H9 (cell line): ENCODE measurements at regions not wholly inside any gene's neighbourhood (a gene's known extent, or its start where the extent isn't known, plus 50 kb on each side); places are given as distances from the start of the nearest gene placed in this dataset.

ENCODE experiments used
- DNase-seq: peaks from one replicate; pipeline ENCODE4 v3.0.0-alpha.2; 2017
- H2AFZ ChIP-seq: one replicate; pipeline ENCODE4 v1.6.1; 2013; ENCODE audit warnings: mild to moderate bottlenecking, low read length, control low read depth, moderate library complexity
- H2AK5ac ChIP-seq: 2 replicates; pipeline ENCODE4 v1.6.1; 2013; ENCODE audit warnings: low read length, control low read depth, mixed read lengths; ENCODE audit not compliant: insufficient read length
- H2BK120ac ChIP-seq: one replicate; pipeline ENCODE4 v1.6.1; 2013; ENCODE audit warnings: low read depth, mild to moderate bottlenecking, low read length, control low read depth, inconsistent platforms; ENCODE audit not compliant: poor library complexity, severe bottlenecking
- H2BK12ac ChIP-seq: 2 replicates; pipeline ENCODE4 v1.6.1; 2013; ENCODE audit warnings: low read length, control low read depth, mixed read lengths, low read depth; ENCODE audit not compliant: insufficient read length
- H2BK15ac ChIP-seq: 2 replicates; pipeline ENCODE4 v1.6.1; 2013; ENCODE audit warnings: low read depth, low read length, control low read depth
- H2BK20ac ChIP-seq: one replicate; pipeline ENCODE4 v1.6.1; 2013; ENCODE audit warnings: low read depth, mild to moderate bottlenecking, low read length, control low read depth, inconsistent platforms; ENCODE audit not compliant: poor library complexity, severe bottlenecking
- H2BK5ac ChIP-seq: 2 replicates; pipeline ENCODE4 v1.6.1; 2013; ENCODE audit warnings: low read length, control low read depth, mixed read lengths; ENCODE audit not compliant: insufficient read length
- H3K14ac ChIP-seq: 2 replicates; pipeline ENCODE4 v1.6.1; 2013; ENCODE audit warnings: low read length, control low read depth; ENCODE audit not compliant: insufficient read depth
- H3K18ac ChIP-seq: 2 replicates; pipeline ENCODE4 v1.6.1; 2013; ENCODE audit warnings: low read depth, mild to moderate bottlenecking, mixed read lengths, low read length, control low read depth; ENCODE audit not compliant: insufficient read length
- H3K23ac ChIP-seq: 2 replicates; pipeline ENCODE4 v1.6.1; 2013; ENCODE audit warnings: low read length, control low read depth, mixed read lengths, low read depth; ENCODE audit not compliant: insufficient read length
- H3K23me2 ChIP-seq: 2 replicates; pipeline ENCODE4 v1.6.1; 2013; ENCODE audit warnings: low read depth, mild to moderate bottlenecking, mixed read lengths, low read length, control low read depth; ENCODE audit not compliant: insufficient read length, poor library complexity, severe bottlenecking
- H3K27ac ChIP-seq: 2 replicates; pipeline ENCODE4 v1.5.1; 2013; ENCODE audit warnings: low read length, control low read depth, mixed read lengths, low read depth; ENCODE audit not compliant: insufficient read length
- H3K27me3 ChIP-seq: 2 replicates; pipeline ENCODE4 v1.6.1; 2013; ENCODE audit warnings: low read length, control low read depth, inconsistent platforms; ENCODE audit not compliant: insufficient read depth
- H3K4ac ChIP-seq: 2 replicates; pipeline ENCODE4 v1.6.1; 2013; ENCODE audit warnings: low read depth, mild to moderate bottlenecking, control low read depth, inconsistent platforms, low read length, moderate library complexity
- H3K4me1 ChIP-seq: 2 replicates; pipeline ENCODE4 v1.6.1; 2013; ENCODE audit warnings: low read length, control low read depth, inconsistent platforms; ENCODE audit not compliant: insufficient read depth
- H3K4me2 ChIP-seq: 2 replicates; pipeline ENCODE4 v1.6.1; 2013; ENCODE audit warnings: low read length, control low read depth, mixed read lengths; ENCODE audit not compliant: insufficient read length, insufficient read depth
- H3K56ac ChIP-seq: 2 replicates; pipeline ENCODE4 v1.6.1; 2013; ENCODE audit warnings: low read depth, mild to moderate bottlenecking, mixed read lengths, low read length, control low read depth; ENCODE audit not compliant: insufficient read length
- H3K79me1 ChIP-seq: 2 replicates; pipeline ENCODE4 v1.6.1; 2013; ENCODE audit warnings: low read depth, mild to moderate bottlenecking, moderate library complexity, low read length, control low read depth, inconsistent platforms; ENCODE audit not compliant: insufficient read depth, poor library complexity, severe bottlenecking
- H3K79me2 ChIP-seq: 2 replicates; pipeline ENCODE4 v1.6.1; 2013; ENCODE audit warnings: low read length, control low read depth, inconsistent platforms; ENCODE audit not compliant: insufficient read depth
- H3K9ac ChIP-seq: 2 replicates; pipeline ENCODE4 v1.6.1; 2013; ENCODE audit warnings: low read length, control low read depth, mixed read lengths; ENCODE audit not compliant: insufficient read length; ENCODE audit errors: extremely low read depth
- H3K9me3 ChIP-seq: one replicate; pipeline ENCODE4 v1.6.1; 2013; ENCODE audit warnings: low read depth, low read length, inconsistent platforms; ENCODE audit not compliant: control insufficient read depth
- H3T11ph ChIP-seq: one replicate; pipeline ENCODE4 v1.6.1; 2013; ENCODE audit warnings: mild to moderate bottlenecking, low read length, control low read depth, inconsistent platforms
- H4K20me1 ChIP-seq: one replicate; pipeline ENCODE4 v1.6.1; 2013; ENCODE audit not compliant: control insufficient read depth, insufficient read length, insufficient read depth
- H4K5ac ChIP-seq: 2 replicates; pipeline ENCODE4 v1.6.1; 2013; ENCODE audit warnings: low read depth, mild to moderate bottlenecking, mixed read lengths, low read length, control low read depth; ENCODE audit not compliant: insufficient read length
- H4K8ac ChIP-seq: replicated peaks from 2 replicates; pipeline ENCODE4 v1.6.1; 2013; ENCODE audit warnings: low read length, control low read depth, mixed read lengths, low read depth; ENCODE audit not compliant: insufficient read length
- H4K91ac ChIP-seq: 2 replicates; pipeline ENCODE4 v1.6.1; 2013; ENCODE audit warnings: low read depth, mild to moderate bottlenecking, moderate library complexity, mixed read lengths, low read length, control low read depth; ENCODE audit not compliant: insufficient read length
- H3K27ac Mint-ChIP-seq, 3 experiments: 2 replicates in 2 of 3; 3 replicates in 1 of 3; pipeline ENCODE4 v1.8.0; 2020 to 2021; ENCODE audit warnings: mixed read lengths in 3 of 3, mild to moderate bottlenecking in 1 of 3, moderate library complexity in 1 of 3
- H3K27me3 Mint-ChIP-seq: 2 replicates; pipeline ENCODE4 v1.8.0; 2021; ENCODE audit warnings: low read depth, mild to moderate bottlenecking, moderate library complexity, mixed read lengths
- H3K36me3 Mint-ChIP-seq, 3 experiments: 2 replicates in 2 of 3; 3 replicates in 1 of 3; pipeline ENCODE4 v1.8.0; 2020 to 2021; ENCODE audit warnings: low read depth in 3 of 3, mixed read lengths in 3 of 3; ENCODE audit not compliant: insufficient read depth in 1 of 3
- H3K4me1 Mint-ChIP-seq, 2 experiments: 2 replicates each; pipeline ENCODE4 v1.8.0; 2020; ENCODE audit warnings: mixed read lengths in 2 of 2
- H3K4me3 Mint-ChIP-seq, 2 experiments: 2 replicates in 1 of 2; 3 replicates in 1 of 2; pipeline ENCODE4 v1.8.0; 2020 to 2021; ENCODE audit warnings: mild to moderate bottlenecking in 2 of 2, mixed read lengths in 2 of 2, moderate library complexity in 1 of 2
- H3K9me3 Mint-ChIP-seq, 2 experiments: 2 replicates in 1 of 2; 3 replicates in 1 of 2; pipeline ENCODE4 v1.8.0; 2020; ENCODE audit warnings: mild to moderate bottlenecking in 2 of 2, mixed read lengths in 2 of 2, moderate library complexity in 1 of 2
- CTCF ChIP-seq: fragments of 200-600 bp; sonication (generic); conservative IDR thresholded peaks from 3 replicates; pipeline ENCODE4 v1.8.0; 2021; ENCODE audit warnings: antibody characterized with exemption, mild to moderate bottlenecking
- WGBS: extraction: QIAGEN DNeasy Blood & Tissue Kit; methylation state at CpG from one replicate; pipeline ENCODE4 v1.1.7; 2013; ENCODE audit warnings: missing lambda C conversion rate, low lambda C conversion rate, mixed read lengths; ENCODE audit not compliant: insufficient read length; ENCODE audit errors: extremely low coverage; 5-methylcytosine and 5-hydroxymethylcytosine counted together

- Mint-ChIP-seq H3K36me3 (no peaks in the 10 kb centered on the region), H3K9me3 (no peaks in the 10 kb centered on the region), H3K4me1 (no peaks in the 10 kb centered on the region), H3K27me3 (no peaks in the 10 kb centered on the region), H3K27ac (no peak overlapping the region), H3K4me3 (no peak overlapping the region)
- no peak overlapping the region for H3K23ac ChIP-seq
- TF ChIP-seq CTCF = no peak
- H2BK15ac ChIP-seq = no peak overlapping the region
- H3K9ac ChIP-seq = no peak overlapping the region
- no peak overlapping the region for H3T11ph ChIP-seq
- H4K91ac ChIP-seq = no peak overlapping the region
- H3K4ac ChIP-seq = no peak overlapping the region
- no peaks in the 10 kb centered on the region for H4K20me1 ChIP-seq
- no peaks in the 10 kb centered on the region for H3K79me2 ChIP-seq
- H3K27me3 ChIP-seq = no peaks in the 10 kb centered on the region
- WGBS = no CpG with 5 or more reads among the region's 1 CpG
- no peak overlapping the region for H3K56ac ChIP-seq
- H4K5ac ChIP-seq = no peak overlapping the region
- no peaks in the 10 kb centered on the region for H3K79me1 ChIP-seq
- no peak overlapping the region for H2AK5ac ChIP-seq
- H2AFZ ChIP-seq = no peak overlapping the region
- no peak overlapping the region for H3K18ac ChIP-seq
- H4K8ac ChIP-seq = no peak overlapping the region
- no peak overlapping the region for H2BK20ac ChIP-seq
- H3K9me3 ChIP-seq = no peaks in the 10 kb centered on the region
- no peak overlapping the region for H2BK12ac ChIP-seq
- H2BK5ac ChIP-seq = no peak overlapping the region
- no peak overlapping the region for H3K27ac ChIP-seq
- H3K4me2 ChIP-seq = no peak overlapping the region
- no peak for DNase-seq
- H3K14ac ChIP-seq = no peak overlapping the region
- no peaks in the 10 kb centered on the region for H3K23me2 ChIP-seq
- H3K4me1 ChIP-seq = no peaks in the 10 kb centered on the region
- H2BK120ac ChIP-seq = no peak overlapping the region
Observed at GRCh38 chr2:181240844-181241243, 216.3 kb upstream of the ITGA4 start.
